HepG2 (cell line): ENCODE measurements at regions not wholly inside any gene's neighbourhood (a gene's known extent, or its start where the extent isn't known, plus 50 kb on each side); places are given as distances from the start of the nearest gene placed in this dataset.

ENCODE experiments used
- ARHGAP35 ChIP-seq: sonication (generic); formaldehyde crosslinking; IDR thresholded peaks from 2 replicates; pipeline ENCODE4 v1.9.0; 2022; ENCODE audit warnings: mild to moderate bottlenecking, inconsistent platforms, moderate library complexity, missing genetic modification reagents, borderline replicate concordance
- DPF2 ChIP-seq: sonication (generic); formaldehyde crosslinking; IDR thresholded peaks from 2 replicates; pipeline ENCODE4 v1.4.0; 2020; ENCODE audit warnings: mild to moderate bottlenecking, low read depth, missing genetic modification reagents, borderline replicate concordance
- GABPA ChIP-seq, 2 experiments: IDR thresholded peaks; 2 replicates each; pipeline ENCODE4 v1.6.1; 2011 to 2016; ENCODE audit warnings: low read depth in 2 of 2, low read length in 1 of 2, missing biosample characterization in 1 of 2, missing genetic modification characterization in 1 of 2
- HDAC6 ChIP-seq: fragments of 200-600 bp; sonication (generic); IDR thresholded peaks from 2 replicates; pipeline ENCODE4 v1.7.0; 2017; ENCODE audit warnings: mild to moderate bottlenecking, antibody characterized with exemption, low read length, low read depth
- MBNL3 ChIP-seq: fragments of 250-450 bp; sonication (Bioruptor Pico); conservative IDR thresholded peaks from 2 replicates; pipeline ENCODE4 v1.8.0; 2022; ENCODE audit warnings: mild to moderate bottlenecking, inconsistent platforms
- POLR2AphosphoS5 ChIP-seq: IDR thresholded peaks from 2 replicates; pipeline ENCODE4 v1.6.1; 2012; ENCODE audit warnings: low read depth, low read length
- WIZ ChIP-seq: sonication (generic); formaldehyde crosslinking; IDR thresholded peaks from 2 replicates; pipeline ENCODE4 v1.5.1; 2020; ENCODE audit warnings: mild to moderate bottlenecking, missing genetic modification reagents
- ZNF496 ChIP-seq: sonication (generic); formaldehyde crosslinking; IDR thresholded peaks from 2 replicates; pipeline ENCODE4 v1.8.1; 2023; ENCODE audit warnings: mild to moderate bottlenecking, moderate library complexity, missing genetic modification reagents; ENCODE audit not compliant: insufficient replicate concordance
- TF ChIP-seq, protein P1 (sequence below): sonication (generic); formaldehyde crosslinking; IDR thresholded peaks from 2 replicates; pipeline ENCODE4 v1.5.1; 2020; ENCODE audit warnings: mild to moderate bottlenecking, missing genetic modification reagents, moderate library complexity
- TF ChIP-seq, protein P2 (sequence below): sonication (generic); formaldehyde crosslinking; IDR thresholded peaks from 2 replicates; pipeline ENCODE4 v1.5.0; 2020; ENCODE audit warnings: mild to moderate bottlenecking, missing genetic modification reagents, moderate library complexity
- TF ChIP-seq, protein P3 (sequence below): sonication (generic); formaldehyde crosslinking; IDR thresholded peaks from 2 replicates; pipeline ENCODE4 v1.4.0; 2020; ENCODE audit warnings: mild to moderate bottlenecking, missing genetic modification reagents

DNA sequence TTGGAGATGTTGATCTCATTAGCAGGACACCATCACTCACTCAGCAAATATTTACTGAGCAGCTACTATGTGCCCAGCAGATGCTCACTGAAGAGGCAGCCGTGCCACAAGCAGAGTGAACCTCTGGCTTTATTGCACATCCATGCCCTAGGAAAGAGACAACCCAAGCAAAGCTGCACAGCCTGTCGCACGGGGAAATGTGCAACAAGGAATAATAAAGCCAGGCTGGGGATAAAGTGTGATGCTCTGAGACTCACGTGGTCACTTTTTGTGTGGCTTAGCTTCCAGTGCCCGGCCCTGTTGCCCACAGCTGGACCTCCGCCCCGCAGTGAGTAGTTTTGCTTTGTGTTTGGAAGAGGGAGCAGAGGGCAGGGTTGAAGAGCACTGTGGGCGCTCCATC is 130.4 kb upstream of the CDH4 start:
- TF ChIP-seq, protein P1, sequence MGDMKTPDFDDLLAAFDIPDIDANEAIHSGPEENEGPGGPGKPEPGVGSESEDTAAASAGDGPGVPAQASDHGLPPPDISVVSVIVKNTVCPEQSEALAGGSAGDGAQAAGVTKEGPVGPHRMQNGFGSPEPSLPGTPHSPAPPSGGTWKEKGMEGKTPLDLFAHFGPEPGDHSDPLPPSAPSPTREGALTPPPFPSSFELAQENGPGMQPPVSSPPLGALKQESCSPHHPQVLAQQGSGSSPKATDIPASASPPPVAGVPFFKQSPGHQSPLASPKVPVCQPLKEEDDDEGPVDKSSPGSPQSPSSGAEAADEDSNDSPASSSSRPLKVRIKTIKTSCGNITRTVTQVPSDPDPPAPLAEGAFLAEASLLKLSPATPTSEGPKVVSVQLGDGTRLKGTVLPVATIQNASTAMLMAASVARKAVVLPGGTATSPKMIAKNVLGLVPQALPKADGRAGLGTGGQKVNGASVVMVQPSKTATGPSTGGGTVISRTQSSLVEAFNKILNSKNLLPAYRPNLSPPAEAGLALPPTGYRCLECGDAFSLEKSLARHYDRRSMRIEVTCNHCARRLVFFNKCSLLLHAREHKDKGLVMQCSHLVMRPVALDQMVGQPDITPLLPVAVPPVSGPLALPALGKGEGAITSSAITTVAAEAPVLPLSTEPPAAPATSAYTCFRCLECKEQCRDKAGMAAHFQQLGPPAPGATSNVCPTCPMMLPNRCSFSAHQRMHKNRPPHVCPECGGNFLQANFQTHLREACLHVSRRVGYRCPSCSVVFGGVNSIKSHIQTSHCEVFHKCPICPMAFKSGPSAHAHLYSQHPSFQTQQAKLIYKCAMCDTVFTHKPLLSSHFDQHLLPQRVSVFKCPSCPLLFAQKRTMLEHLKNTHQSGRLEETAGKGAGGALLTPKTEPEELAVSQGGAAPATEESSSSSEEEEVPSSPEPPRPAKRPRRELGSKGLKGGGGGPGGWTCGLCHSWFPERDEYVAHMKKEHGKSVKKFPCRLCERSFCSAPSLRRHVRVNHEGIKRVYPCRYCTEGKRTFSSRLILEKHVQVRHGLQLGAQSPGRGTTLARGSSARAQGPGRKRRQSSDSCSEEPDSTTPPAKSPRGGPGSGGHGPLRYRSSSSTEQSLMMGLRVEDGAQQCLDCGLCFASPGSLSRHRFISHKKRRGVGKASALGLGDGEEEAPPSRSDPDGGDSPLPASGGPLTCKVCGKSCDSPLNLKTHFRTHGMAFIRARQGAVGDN (CRISPR knock-in tag), result no peak
- TF ChIP-seq, protein P2, sequence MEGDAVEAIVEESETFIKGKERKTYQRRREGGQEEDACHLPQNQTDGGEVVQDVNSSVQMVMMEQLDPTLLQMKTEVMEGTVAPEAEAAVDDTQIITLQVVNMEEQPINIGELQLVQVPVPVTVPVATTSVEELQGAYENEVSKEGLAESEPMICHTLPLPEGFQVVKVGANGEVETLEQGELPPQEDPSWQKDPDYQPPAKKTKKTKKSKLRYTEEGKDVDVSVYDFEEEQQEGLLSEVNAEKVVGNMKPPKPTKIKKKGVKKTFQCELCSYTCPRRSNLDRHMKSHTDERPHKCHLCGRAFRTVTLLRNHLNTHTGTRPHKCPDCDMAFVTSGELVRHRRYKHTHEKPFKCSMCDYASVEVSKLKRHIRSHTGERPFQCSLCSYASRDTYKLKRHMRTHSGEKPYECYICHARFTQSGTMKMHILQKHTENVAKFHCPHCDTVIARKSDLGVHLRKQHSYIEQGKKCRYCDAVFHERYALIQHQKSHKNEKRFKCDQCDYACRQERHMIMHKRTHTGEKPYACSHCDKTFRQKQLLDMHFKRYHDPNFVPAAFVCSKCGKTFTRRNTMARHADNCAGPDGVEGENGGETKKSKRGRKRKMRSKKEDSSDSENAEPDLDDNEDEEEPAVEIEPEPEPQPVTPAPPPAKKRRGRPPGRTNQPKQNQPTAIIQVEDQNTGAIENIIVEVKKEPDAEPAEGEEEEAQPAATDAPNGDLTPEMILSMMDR (CRISPR knock-in tag), result no peak
- TF ChIP-seq DPF2 (CRISPR knock-in tag) (no peak), ARHGAP35 (CRISPR knock-in tag) (no peak), POLR2AphosphoS5 (no peak), MBNL3 (CRISPR knock-in tag) (no peak), HDAC6 (no peak), GABPA (IDR thresholded peaks at IDR 0.05; ENCODE audit: low read depth, low read length) (no peak), GABPA (CRISPR knock-in tag; IDR thresholded peaks at IDR 0.05; ENCODE audit: low read depth) (no peak), WIZ (CRISPR knock-in tag) (no peak), ZNF496 (CRISPR knock-in tag) (no peak)
- TF ChIP-seq, protein P3, sequence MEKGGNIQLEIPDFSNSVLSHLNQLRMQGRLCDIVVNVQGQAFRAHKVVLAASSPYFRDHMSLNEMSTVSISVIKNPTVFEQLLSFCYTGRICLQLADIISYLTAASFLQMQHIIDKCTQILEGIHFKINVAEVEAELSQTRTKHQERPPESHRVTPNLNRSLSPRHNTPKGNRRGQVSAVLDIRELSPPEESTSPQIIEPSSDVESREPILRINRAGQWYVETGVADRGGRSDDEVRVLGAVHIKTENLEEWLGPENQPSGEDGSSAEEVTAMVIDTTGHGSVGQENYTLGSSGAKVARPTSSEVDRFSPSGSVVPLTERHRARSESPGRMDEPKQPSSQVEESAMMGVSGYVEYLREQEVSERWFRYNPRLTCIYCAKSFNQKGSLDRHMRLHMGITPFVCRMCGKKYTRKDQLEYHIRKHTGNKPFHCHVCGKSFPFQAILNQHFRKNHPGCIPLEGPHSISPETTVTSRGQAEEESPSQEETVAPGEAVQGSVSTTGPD (CRISPR knock-in tag), result no peak
